A549 (cell line): ENCODE measurements at regions not wholly inside any gene's neighbourhood (a gene's known extent, or its start where the extent isn't known, plus 50 kb on each side); places are given as distances from the start of the nearest gene placed in this dataset.

ENCODE experiments used
- ATAC-seq, 2 experiments: fragments of 200-7000 bp in 1 of 2; fragments of >200 bp in 1 of 2; cut with Nextera tagmentation in 1 of 2; cut with Tn5 transposase in 1 of 2; 3 replicates each; pipeline versions ENCODE4 v1.8.0 to v1.9.1; 2018 to 2020; ENCODE audit warnings: mild to moderate bottlenecking in 1 of 2, moderate library complexity in 1 of 2
- CTCF ChIA-PET: fragments of 300-600 bp; sonication (Branson Sonifier 250); formaldehyde crosslinking; extraction: SDS; loops from one replicate; lab custom pipeline; 2021; ENCODE audit warnings: antibody characterized with exemption, inconsistent platforms; lab: Yijun Ruan, JAX
- POLR2A ChIA-PET: fragments of 350-600 bp; formaldehyde crosslinking; extraction: SDS; loops from one replicate; lab custom pipeline; 2021; ENCODE audit warnings: antibody characterized with exemption, inconsistent platforms; lab: Yijun Ruan, JAX
- DNase-seq, 2 experiments: peaks; one replicate each; pipeline versions ENCODE4 v3.0.0 to v3.0.0-alpha.2; 2011 to 2016; ENCODE audit warnings: low read depth in 1 of 2, low spot score in 1 of 2
- FAIRE-seq: peaks from 2 replicates; lab custom pipeline; 2011; peaks lifted over from hg19 to GRCh38; lab: Jason Lieb, UNC
- H3K27ac ChIP-seq, 2 experiments: fragments of >200 bp; sonication (Bioruptor Twin); formaldehyde crosslinking; 3 replicates each; pipeline ENCODE4 v1.5.1; 2016 to 2017
- H3K4me1 ChIP-seq: fragments of >200 bp; sonication (Bioruptor Twin); formaldehyde crosslinking; 3 replicates; pipeline ENCODE4 v1.6.1; 2016
- H3K4me2 ChIP-seq: fragments of >200 bp; sonication (Bioruptor Twin); formaldehyde crosslinking; 3 replicates; pipeline ENCODE4 v1.6.1; 2016
- H3K4me3 ChIP-seq: fragments of >200 bp; sonication (Bioruptor Twin); formaldehyde crosslinking; 3 replicates; pipeline ENCODE4 v1.5.1; 2016
- H3K9me3 ChIP-seq: fragments of >200 bp; sonication (Bioruptor Twin); formaldehyde crosslinking; 3 replicates; pipeline ENCODE4 v1.6.1; 2016
- ATOH8 ChIP-seq: fragments of 250-450 bp; sonication (Bioruptor Pico); IDR thresholded peaks from 2 replicates; pipeline ENCODE4 v1.5.0; 2020; ENCODE audit warnings: low read depth, mild to moderate bottlenecking, moderate library complexity
- CBX2 ChIP-seq: fragments of 200-600 bp; sonication (generic); IDR thresholded peaks from 2 replicates; pipeline ENCODE4 v1.6.1; 2016; ENCODE audit warnings: low read depth, mild to moderate bottlenecking, borderline replicate concordance
- CEBPB ChIP-seq, 2 experiments: fragments of >200 bp in 1 of 2; sonication (Bioruptor Twin) in 1 of 2; formaldehyde crosslinking in 1 of 2; IDR thresholded peaks; 2 replicates each; pipeline ENCODE4 v1.6.1; 2012 to 2016
- CHD2 ChIP-seq: fragments of 150-350 bp; IDR thresholded peaks from 2 replicates; pipeline ENCODE4 v1.6.1; 2014; ENCODE audit warnings: low read length; ENCODE audit not compliant: partially characterized antibody
- CHD4 ChIP-seq: fragments of 200-600 bp; sonication (generic); IDR thresholded peaks from 2 replicates; pipeline ENCODE4 v1.6.1; 2016; ENCODE audit warnings: antibody characterized with exemption, mild to moderate bottlenecking, borderline replicate concordance
- EHF ChIP-seq: fragments of 250-450 bp; sonication (Bioruptor Pico); IDR thresholded peaks from 2 replicates; pipeline ENCODE4 v1.5.0; 2020; ENCODE audit warnings: mild to moderate bottlenecking
- EHMT2 ChIP-seq: fragments of 200-600 bp; sonication (generic); IDR thresholded peaks from 2 replicates; pipeline ENCODE4 v1.6.1; 2016; ENCODE audit warnings: antibody characterized with exemption, low read depth, mild to moderate bottlenecking, moderate library complexity
- EP300 ChIP-seq, 2 experiments: fragments of >200 bp; sonication (Bioruptor Twin); formaldehyde crosslinking; IDR thresholded peaks; 2 replicates in 1 of 2; 3 replicates in 1 of 2; pipeline ENCODE4 v1.6.1; 2016 to 2017
- ESRRA ChIP-seq: fragments of 150-350 bp; IDR thresholded peaks from 2 replicates; pipeline ENCODE4 v1.6.1; 2014; ENCODE audit warnings: mild to moderate bottlenecking, low read length, borderline replicate concordance
- FOSB ChIP-seq: fragments of 250-450 bp; sonication (Bioruptor Pico); IDR thresholded peaks from 2 replicates; pipeline ENCODE4 v1.5.0; 2020; ENCODE audit warnings: mild to moderate bottlenecking, moderate library complexity
- FOXS1 ChIP-seq: fragments of 250-450 bp; sonication (Bioruptor Pico); IDR thresholded peaks from 2 replicates; pipeline ENCODE4 v1.5.0; 2020; ENCODE audit warnings: mild to moderate bottlenecking, moderate library complexity
- HDAC2 ChIP-seq: fragments of 200-600 bp; sonication (generic); IDR thresholded peaks from 2 replicates; pipeline ENCODE4 v1.6.1; 2016
- HMGXB4 ChIP-seq: fragments of 250-450 bp; sonication (Bioruptor Pico); IDR thresholded peaks from 2 replicates; pipeline ENCODE4 v1.5.0; 2021; ENCODE audit warnings: mild to moderate bottlenecking, moderate library complexity, borderline replicate concordance
- HOXB13 ChIP-seq: fragments of 250-450 bp; sonication (Bioruptor Pico); IDR thresholded peaks from 2 replicates; pipeline ENCODE4 v1.5.0; 2020; ENCODE audit warnings: low read depth, mild to moderate bottlenecking, moderate library complexity
- HOXB5 ChIP-seq: fragments of 250-450 bp; sonication (Bioruptor Pico); IDR thresholded peaks from 2 replicates; pipeline ENCODE4 v1.5.0; 2020; ENCODE audit warnings: mild to moderate bottlenecking, moderate library complexity
- JUNB ChIP-seq: fragments of >200 bp; sonication (Bioruptor Twin); formaldehyde crosslinking; IDR thresholded peaks from 2 replicates; pipeline ENCODE4 v1.6.1; 2016
- KDM5A ChIP-seq: fragments of 200-600 bp; sonication (generic); IDR thresholded peaks from 2 replicates; pipeline ENCODE4 v1.6.1; 2016; ENCODE audit warnings: antibody characterized with exemption, mild to moderate bottlenecking
- MAX ChIP-seq: IDR thresholded peaks from 2 replicates; pipeline ENCODE4 v1.6.1; 2012
- MYC ChIP-seq: IDR thresholded peaks from 2 replicates; pipeline ENCODE4 v1.6.1; 2012; ENCODE audit warnings: mild to moderate bottlenecking, inconsistent platforms, low read length, improper control_type of control experiment, borderline replicate concordance
- NPAS2 ChIP-seq: fragments of 250-450 bp; sonication (Bioruptor Pico); IDR thresholded peaks from 2 replicates; pipeline ENCODE4 v1.8.0; 2022; ENCODE audit warnings: mild to moderate bottlenecking, moderate library complexity, borderline replicate concordance
- PBX3 ChIP-seq: IDR thresholded peaks from 2 replicates; pipeline ENCODE4 v1.6.1; 2012
- POLR2AphosphoS2 ChIP-seq: conservative IDR thresholded peaks from 2 replicates; pipeline ENCODE4 v1.6.1; 2012; ENCODE audit warnings: low read length, improper control_type of control experiment, inconsistent platforms
- RARB ChIP-seq: fragments of 250-450 bp; sonication (Bioruptor Pico); IDR thresholded peaks from 2 replicates; pipeline ENCODE4 v1.8.0; 2021; ENCODE audit warnings: mild to moderate bottlenecking, moderate library complexity
- RNF2 ChIP-seq: fragments of 200-600 bp; sonication (generic); IDR thresholded peaks from 2 replicates; pipeline ENCODE4 v1.6.1; 2016; ENCODE audit warnings: low read depth, mild to moderate bottlenecking, antibody characterized with exemption, moderate library complexity, borderline replicate concordance
- SMC3 ChIP-seq: fragments of >200 bp; sonication (Bioruptor Twin); formaldehyde crosslinking; IDR thresholded peaks from 3 replicates; pipeline ENCODE4 v1.6.1; 2018; ENCODE audit warnings: inconsistent platforms
- SREBF2 ChIP-seq: fragments of 450-650 bp; IDR thresholded peaks from 2 replicates; pipeline ENCODE4 v1.6.1; 2014; ENCODE audit warnings: mild to moderate bottlenecking, moderate library complexity
- USF2 ChIP-seq: fragments of 450-650 bp; IDR thresholded peaks from 2 replicates; pipeline ENCODE4 v1.6.1; 2014; ENCODE audit warnings: antibody characterized with exemption
- ZFP36 ChIP-seq: fragments of 450-650 bp; IDR thresholded peaks from 2 replicates; pipeline ENCODE4 v1.6.1; 2014; ENCODE audit warnings: borderline replicate concordance; ENCODE audit not compliant: partially characterized antibody
- ZNF302 ChIP-seq: fragments of 250-450 bp; sonication (Bioruptor Pico); IDR thresholded peaks from 2 replicates; pipeline ENCODE4 v1.9.0; 2021; ENCODE audit warnings: inconsistent platforms, mild to moderate bottlenecking, moderate library complexity
- WGBS: methylation state at CpG from one replicate; pipeline ENCODE4 v1.1.6; 2017; ENCODE audit errors: missing lambda C conversion rate; 5-methylcytosine and 5-hydroxymethylcytosine counted together

- TF ChIP-seq USF2 = no peak
- TF ChIP-seq, all 56 proteins: peak for 0
These were observed 959.4 kb upstream of the TMEM132C start (continued) for GRCh38 chr12:127307528-127307927.

GRCh38 chr12:127308148-127308547 lies 958.8 kb upstream of the TMEM132C start:
- ChIA-PET CTCF (no interaction called here), POLR2A (no interaction called here)
- TF ChIP-seq PBX3 (no peak), ESRRA (no peak), FOXS1 (CRISPR knock-in tag) (no peak), MAX (no peak), EP300 (IDR thresholded peaks at IDR 0.05) (no peak), POLR2AphosphoS2 (no peak), CEBPB (IDR thresholded peaks at IDR 0.05) (no peak), KDM5A (no peak), EHMT2 (no peak), HDAC2 (no peak), MYC (no peak), FOSB (CRISPR knock-in tag) (no peak), SMC3 (no peak), CHD4 (no peak), NPAS2 (no peak), RNF2 (no peak), EHF (CRISPR knock-in tag) (no peak), RARB (CRISPR knock-in tag) (no peak), JUNB (no peak)

GRCh38 chr12:127310548-127310947 lies 956.4 kb upstream of the TMEM132C start:
- no peak for TF ChIP-seq HOXB13 (CRISPR knock-in tag)
- TF ChIP-seq ATOH8 = no peak
- TF ChIP-seq POLR2AphosphoS2 = no peak
- TF ChIP-seq ZFP36 = no peak
- no peak for TF ChIP-seq ZNF302 (CRISPR knock-in tag)
- TF ChIP-seq EHF (CRISPR knock-in tag) = no peak
- TF ChIP-seq HOXB5 (CRISPR knock-in tag) = no peak
- no peak for TF ChIP-seq CBX2
- no peak for TF ChIP-seq HMGXB4
- no peak for TF ChIP-seq CHD2
- TF ChIP-seq SREBF2 = no peak
- FAIRE-seq = no peak
- ChIA-PET CTCF (no interaction called here), POLR2A (no interaction called here)
- Histone ChIP-seq H3K27ac (no peak overlapping the region), H3K9me3 (no peaks in the 10 kb centered on the region), H3K4me2 (no peak overlapping the region), H3K4me3 (no peak overlapping the region), H3K4me1 (no peaks in the 10 kb centered on the region)
- WGBS = 40% methylated on average over 4 of the region's 4 CpGs
- DNase-seq = no peak
- no peak for ATAC-seq

More at GRCh38 chr12:127308148-127308547, 958.8 kb upstream of the TMEM132C start:
- no peak for DNase-seq
- Histone ChIP-seq H3K9me3 (no peaks in the 10 kb centered on the region), H3K27ac (no peak overlapping the region), H3K4me2 (no peak overlapping the region), H3K4me1 (no peaks in the 10 kb centered on the region), H3K4me3 (no peak overlapping the region)
- 29% methylated on average over 1 of the region's 1 CpG for WGBS
- FAIRE-seq = no peak
- ATAC-seq = no peak
